RWPE2 (cell line): ENCODE measurements at regions not wholly inside any gene's neighbourhood (a gene's known extent, or its start where the extent isn't known, plus 50 kb on each side); places are given as distances from the start of the nearest gene placed in this dataset.

Experiments used
- ATAC-seq: fragments of 200-7000 bp; cut with Tn5 transposase; 3 replicates; pipeline ENCODE4 v1.9.1; 2021; ENCODE audit warnings: low read depth
- DNase-seq: peaks from one replicate; pipeline ENCODE4 v3.0.0-alpha.2; 2020; ENCODE audit warnings: low spot score
- H3K27ac ChIP-seq: fragments of 450-650 bp; 2 replicates; pipeline ENCODE4 v1.5.1; 2017; ENCODE audit warnings: mild to moderate bottlenecking; ENCODE audit not compliant: poor library complexity, severe bottlenecking
- H3K27me3 ChIP-seq: fragments of 250-450 bp; sonication (Bioruptor Pico); 2 replicates; pipeline ENCODE4 v1.5.1; 2021; ENCODE audit warnings: mild to moderate bottlenecking, moderate library complexity; ENCODE audit not compliant: insufficient read depth, poor library complexity, severe bottlenecking
- H3K36me3 ChIP-seq: fragments of 250-450 bp; sonication (Bioruptor Pico); 2 replicates; pipeline ENCODE4 v1.5.1; 2020; ENCODE audit warnings: low read depth, mild to moderate bottlenecking, moderate library complexity
- H3K4me1 ChIP-seq: fragments of 250-450 bp; sonication (Bioruptor Pico); 2 replicates; pipeline ENCODE4 v1.5.1; 2021; ENCODE audit warnings: mild to moderate bottlenecking, moderate library complexity; ENCODE audit not compliant: insufficient read depth, poor library complexity, severe bottlenecking
- H3K4me3 ChIP-seq: fragments of 250-450 bp; sonication (Bioruptor Pico); 2 replicates; pipeline ENCODE4 v1.5.1; 2021; ENCODE audit warnings: mild to moderate bottlenecking, moderate library complexity; ENCODE audit not compliant: severe bottlenecking
- H3K9me3 ChIP-seq: fragments of 250-450 bp; sonication (Bioruptor Pico); 2 replicates; pipeline ENCODE4 v1.5.1; 2021; ENCODE audit warnings: mild to moderate bottlenecking, moderate library complexity; ENCODE audit not compliant: severe bottlenecking
- TF ChIP-seq, protein P1 (sequence below): fragments of 450-650 bp; IDR thresholded peaks from one replicate; pipeline ENCODE4 v1.5.1; 2017; ENCODE audit warnings: mild to moderate bottlenecking, moderate library complexity; ENCODE audit not compliant: poor library complexity, severe bottlenecking

DNA sequence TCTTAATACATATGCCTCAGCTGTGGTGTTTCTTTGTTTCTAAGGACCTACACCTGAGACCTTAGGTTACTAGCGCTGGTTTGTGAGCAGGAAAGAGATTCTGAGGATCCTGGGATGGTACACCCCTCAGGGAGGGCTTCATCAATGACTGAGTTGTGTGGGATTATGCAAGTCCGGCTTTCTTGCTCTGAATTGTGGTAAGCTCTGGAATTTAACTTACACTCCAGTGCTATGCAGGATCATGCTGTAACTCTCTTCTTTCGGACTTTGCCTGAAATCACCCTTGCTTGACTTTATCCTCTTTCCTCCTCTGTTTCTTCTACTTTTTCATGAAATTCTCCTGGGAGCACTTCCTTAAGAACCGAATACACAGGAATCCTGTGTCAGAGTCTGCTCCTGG lies 431.5 kb upstream of the BOD1L1 start:
- no peak overlapping the region for H3K27ac ChIP-seq
- DNase-seq: no peak
- H3K9me3 ChIP-seq: no peaks in the 10 kb centered on the region
- H3K27me3 ChIP-seq: no peaks in the 10 kb centered on the region
- H3K36me3 ChIP-seq: no peaks in the 10 kb centered on the region
- TF ChIP-seq, protein P1, sequence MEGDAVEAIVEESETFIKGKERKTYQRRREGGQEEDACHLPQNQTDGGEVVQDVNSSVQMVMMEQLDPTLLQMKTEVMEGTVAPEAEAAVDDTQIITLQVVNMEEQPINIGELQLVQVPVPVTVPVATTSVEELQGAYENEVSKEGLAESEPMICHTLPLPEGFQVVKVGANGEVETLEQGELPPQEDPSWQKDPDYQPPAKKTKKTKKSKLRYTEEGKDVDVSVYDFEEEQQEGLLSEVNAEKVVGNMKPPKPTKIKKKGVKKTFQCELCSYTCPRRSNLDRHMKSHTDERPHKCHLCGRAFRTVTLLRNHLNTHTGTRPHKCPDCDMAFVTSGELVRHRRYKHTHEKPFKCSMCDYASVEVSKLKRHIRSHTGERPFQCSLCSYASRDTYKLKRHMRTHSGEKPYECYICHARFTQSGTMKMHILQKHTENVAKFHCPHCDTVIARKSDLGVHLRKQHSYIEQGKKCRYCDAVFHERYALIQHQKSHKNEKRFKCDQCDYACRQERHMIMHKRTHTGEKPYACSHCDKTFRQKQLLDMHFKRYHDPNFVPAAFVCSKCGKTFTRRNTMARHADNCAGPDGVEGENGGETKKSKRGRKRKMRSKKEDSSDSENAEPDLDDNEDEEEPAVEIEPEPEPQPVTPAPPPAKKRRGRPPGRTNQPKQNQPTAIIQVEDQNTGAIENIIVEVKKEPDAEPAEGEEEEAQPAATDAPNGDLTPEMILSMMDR: no peak
- H3K4me3 ChIP-seq: no peak overlapping the region
- ATAC-seq: no peak
- no peaks in the 10 kb centered on the region for H3K4me1 ChIP-seq

DNA sequence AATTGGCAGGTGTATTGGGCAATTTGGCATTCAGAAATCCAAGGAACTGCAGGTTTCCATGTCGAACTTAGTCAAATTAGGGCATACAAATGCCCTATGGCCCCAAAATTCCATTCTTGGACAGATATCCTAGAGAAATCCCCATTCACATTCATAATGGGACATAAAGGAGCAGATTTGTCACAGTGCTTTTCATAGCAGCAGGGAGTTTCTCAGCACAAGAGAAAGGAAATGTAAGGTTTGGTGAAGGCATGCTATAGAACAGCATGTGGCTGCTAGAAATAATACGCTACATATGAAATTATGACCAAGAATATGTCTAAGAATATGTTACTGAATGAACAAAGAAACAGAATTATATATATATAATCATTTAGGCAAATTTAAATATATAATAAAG lies 437.5 kb upstream of the BOD1L1 start:
- DNase-seq: no peak
- no peak for ATAC-seq
- Histone ChIP-seq H3K4me1 (no peaks in the 10 kb centered on the region), H3K36me3 (no peaks in the 10 kb centered on the region), H3K9me3 (no peaks in the 10 kb centered on the region), H3K4me3 (no peak overlapping the region), H3K27ac (no peak overlapping the region), H3K27me3 (no peaks in the 10 kb centered on the region)
- TF ChIP-seq, protein P1: no peak

GRCh38 chr4:14065406-14065805 lies 437.9 kb upstream of the BOD1L1 start:
- H3K36me3 ChIP-seq: no peaks in the 10 kb centered on the region
- H3K4me3 ChIP-seq: no peak overlapping the region
- H3K9me3 ChIP-seq: no peaks in the 10 kb centered on the region
- TF ChIP-seq, protein P1: no peak
- H3K4me1 ChIP-seq: no peaks in the 10 kb centered on the region
- ATAC-seq: no peak
- no peak overlapping the region for H3K27ac ChIP-seq
- no peaks in the 10 kb centered on the region for H3K27me3 ChIP-seq
- DNase-seq: no peak

GRCh38 chr4:14066979-14067378 lies 439.5 kb upstream of the BOD1L1 start:
- H3K4me3 ChIP-seq: no peak overlapping the region
- no peak for ATAC-seq
- H3K27ac ChIP-seq: no peak overlapping the region
- no peaks in the 10 kb centered on the region for H3K4me1 ChIP-seq
- no peaks in the 10 kb centered on the region for H3K27me3 ChIP-seq
- H3K9me3 ChIP-seq: no peaks in the 10 kb centered on the region
- TF ChIP-seq, protein P1: no peak
- no peak for DNase-seq
- no peaks in the 10 kb centered on the region for H3K36me3 ChIP-seq

GRCh38 chr4:14069886-14070285 lies 442.4 kb upstream of the BOD1L1 start:
- no peaks in the 10 kb centered on the region for H3K4me1 ChIP-seq
- TF ChIP-seq, protein P1: no peak
- no peak overlapping the region for H3K27ac ChIP-seq
- ATAC-seq (no peak), DNase-seq (no peak)
- H3K9me3 ChIP-seq: no peaks in the 10 kb centered on the region
- H3K4me3 ChIP-seq: no peak overlapping the region
- H3K36me3 ChIP-seq: no peaks in the 10 kb centered on the region
- H3K27me3 ChIP-seq: no peaks in the 10 kb centered on the region
